ENCODE measurements at regions not wholly inside any gene's neighbourhood (a gene's known extent, or its start where the extent isn't known, plus 50 kb on each side); places are given as distances from the start of the nearest gene placed in this dataset.

- TF ChIP-seq RARB (CRISPR knock-in tag; IDR thresholded peaks at IDR 0.05) (no peak), ZNF8 (CRISPR knock-in tag; IDR thresholded peaks at IDR 0.05) (no peak), ZNF70 (CRISPR knock-in tag; IDR thresholded peaks at IDR 0.05) (no peak), BACH2 (CRISPR knock-in tag; IDR thresholded peaks at IDR 0.05; ENCODE audit: borderline replicate concordance) (no peak)
These were observed 76.3 kb upstream of the ATP2B2 start for GRCh38 chr3:10581716-10582115.
